Ishikawa (cell line): ENCODE measurements at regions not wholly inside any gene's neighbourhood (a gene's known extent, or its start where the extent isn't known, plus 50 kb on each side); places are given as distances from the start of the nearest gene placed in this dataset.

Source experiments
- EP300 ChIP-seq: IDR thresholded peaks from 2 replicates; pipeline ENCODE4 v1.6.1; 2012; ENCODE audit warnings: borderline replicate concordance
- FOXM1 ChIP-seq: IDR thresholded peaks from 2 replicates; pipeline ENCODE4 v1.6.1; 2012; ENCODE audit warnings: low read depth, borderline replicate concordance
- RAD21 ChIP-seq: IDR thresholded peaks from 2 replicates; pipeline ENCODE4 v1.6.1; 2012; ENCODE audit warnings: low read depth
- TAF1 ChIP-seq: IDR thresholded peaks from 2 replicates; pipeline ENCODE4 v1.6.1; 2012; ENCODE audit warnings: low read depth, mild to moderate bottlenecking
- TEAD4 ChIP-seq: IDR thresholded peaks from 2 replicates; pipeline ENCODE4 v1.6.1; 2012
- YY1 ChIP-seq: IDR thresholded peaks from 2 replicates; pipeline ENCODE4 v1.6.1; 2012; ENCODE audit warnings: low read depth
- TF ChIP-seq, protein P1 (sequence below): IDR thresholded peaks from 2 replicates; pipeline ENCODE4 v1.6.1; 2012
- TF ChIP-seq, protein P2 (sequence below): IDR thresholded peaks from 2 replicates; pipeline ENCODE4 v1.6.1; 2012; ENCODE audit warnings: low read depth, mild to moderate bottlenecking

DNA sequence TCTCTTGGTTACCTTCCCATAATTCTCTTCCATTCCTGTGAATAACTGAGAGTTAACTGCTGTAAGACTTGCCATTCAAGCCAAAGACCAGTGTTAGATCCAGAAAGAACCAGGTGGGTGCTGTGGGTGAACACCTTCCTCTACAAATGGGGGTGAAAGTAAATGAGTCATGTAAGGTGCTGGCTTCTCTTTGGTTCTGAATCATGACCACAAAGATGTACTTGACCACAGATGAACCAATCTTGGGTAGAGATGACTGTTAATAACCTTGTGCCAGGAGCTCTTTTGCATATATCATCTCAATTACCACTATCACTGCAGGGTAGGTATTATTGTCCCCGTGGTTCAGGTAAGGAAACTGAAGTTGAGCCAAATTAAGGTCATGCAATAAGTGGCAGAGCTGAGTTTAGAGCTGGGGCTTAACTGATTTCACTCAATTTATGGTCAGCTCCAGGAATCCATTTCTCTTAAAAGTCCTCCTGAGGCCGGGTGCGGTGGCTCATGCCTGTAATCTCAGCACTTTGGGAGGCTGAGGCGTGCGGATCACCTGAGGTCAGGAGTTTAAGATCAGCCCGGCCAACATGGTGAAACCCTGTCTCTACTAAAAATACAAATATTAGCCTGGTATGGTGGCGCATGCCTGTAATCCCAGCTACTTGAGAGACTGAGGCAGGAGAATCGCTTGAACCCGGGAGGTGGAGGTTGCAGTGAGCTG lies 244.9 kb upstream of the CXCR4 start:
- TF ChIP-seq FOXM1, result no peak
- TF ChIP-seq TEAD4, result no peak
- TF ChIP-seq RAD21, result no peak
- TF ChIP-seq, protein P1, sequence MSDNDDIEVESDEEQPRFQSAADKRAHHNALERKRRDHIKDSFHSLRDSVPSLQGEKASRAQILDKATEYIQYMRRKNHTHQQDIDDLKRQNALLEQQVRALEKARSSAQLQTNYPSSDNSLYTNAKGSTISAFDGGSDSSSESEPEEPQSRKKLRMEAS, result no peak
- TF ChIP-seq EP300, result no peak
- TF ChIP-seq, protein P2, sequence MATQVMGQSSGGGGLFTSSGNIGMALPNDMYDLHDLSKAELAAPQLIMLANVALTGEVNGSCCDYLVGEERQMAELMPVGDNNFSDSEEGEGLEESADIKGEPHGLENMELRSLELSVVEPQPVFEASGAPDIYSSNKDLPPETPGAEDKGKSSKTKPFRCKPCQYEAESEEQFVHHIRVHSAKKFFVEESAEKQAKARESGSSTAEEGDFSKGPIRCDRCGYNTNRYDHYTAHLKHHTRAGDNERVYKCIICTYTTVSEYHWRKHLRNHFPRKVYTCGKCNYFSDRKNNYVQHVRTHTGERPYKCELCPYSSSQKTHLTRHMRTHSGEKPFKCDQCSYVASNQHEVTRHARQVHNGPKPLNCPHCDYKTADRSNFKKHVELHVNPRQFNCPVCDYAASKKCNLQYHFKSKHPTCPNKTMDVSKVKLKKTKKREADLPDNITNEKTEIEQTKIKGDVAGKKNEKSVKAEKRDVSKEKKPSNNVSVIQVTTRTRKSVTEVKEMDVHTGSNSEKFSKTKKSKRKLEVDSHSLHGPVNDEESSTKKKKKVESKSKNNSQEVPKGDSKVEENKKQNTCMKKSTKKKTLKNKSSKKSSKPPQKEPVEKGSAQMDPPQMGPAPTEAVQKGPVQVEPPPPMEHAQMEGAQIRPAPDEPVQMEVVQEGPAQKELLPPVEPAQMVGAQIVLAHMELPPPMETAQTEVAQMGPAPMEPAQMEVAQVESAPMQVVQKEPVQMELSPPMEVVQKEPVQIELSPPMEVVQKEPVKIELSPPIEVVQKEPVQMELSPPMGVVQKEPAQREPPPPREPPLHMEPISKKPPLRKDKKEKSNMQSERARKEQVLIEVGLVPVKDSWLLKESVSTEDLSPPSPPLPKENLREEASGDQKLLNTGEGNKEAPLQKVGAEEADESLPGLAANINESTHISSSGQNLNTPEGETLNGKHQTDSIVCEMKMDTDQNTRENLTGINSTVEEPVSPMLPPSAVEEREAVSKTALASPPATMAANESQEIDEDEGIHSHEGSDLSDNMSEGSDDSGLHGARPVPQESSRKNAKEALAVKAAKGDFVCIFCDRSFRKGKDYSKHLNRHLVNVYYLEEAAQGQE, result no peak
- no peak for TF ChIP-seq YY1
- TF ChIP-seq TAF1, result no peak
